Activated T-cell treated with anti-CD3 and anti-CD28 coated beads for 4 hours (primary cell): ENCODE measurements at regions not wholly inside any gene's neighbourhood (a gene's known extent, or its start where the extent isn't known, plus 50 kb on each side); places are given as distances from the start of the nearest gene placed in this dataset.

Experiments used
- DNase-seq: peaks from one replicate; pipeline ENCODE4 v3.0.0-alpha.2; 2020

DNA sequence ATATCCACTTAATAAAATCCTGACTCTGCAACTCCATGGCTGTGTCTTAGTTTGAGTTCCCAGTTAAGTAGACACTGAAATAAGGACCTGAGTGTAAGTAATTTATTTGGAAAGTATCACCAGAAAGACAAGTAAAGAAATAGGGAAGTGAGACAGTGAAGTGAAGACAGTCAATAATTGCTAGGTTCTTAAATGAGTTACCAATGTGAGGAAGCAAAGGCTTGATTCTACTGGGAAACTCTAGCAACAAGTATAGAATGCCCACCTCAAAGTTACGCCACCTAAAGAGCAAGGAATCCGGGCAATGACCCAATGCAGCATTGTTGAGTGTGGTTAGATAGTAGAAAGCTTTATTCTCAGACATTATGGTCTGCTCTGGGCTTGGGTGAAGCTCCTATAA lies 383.9 kb downstream of the TLR4 start:
- no peak for DNase-seq

- no peak for DNase-seq
These were observed 387.0 kb downstream of the TLR4 start for GRCh38 chr9:118091226-118091625.

GRCh38 chr9:118091711-118092500 lies 387.7 kb downstream of the TLR4 start:
- no peak for DNase-seq

DNA sequence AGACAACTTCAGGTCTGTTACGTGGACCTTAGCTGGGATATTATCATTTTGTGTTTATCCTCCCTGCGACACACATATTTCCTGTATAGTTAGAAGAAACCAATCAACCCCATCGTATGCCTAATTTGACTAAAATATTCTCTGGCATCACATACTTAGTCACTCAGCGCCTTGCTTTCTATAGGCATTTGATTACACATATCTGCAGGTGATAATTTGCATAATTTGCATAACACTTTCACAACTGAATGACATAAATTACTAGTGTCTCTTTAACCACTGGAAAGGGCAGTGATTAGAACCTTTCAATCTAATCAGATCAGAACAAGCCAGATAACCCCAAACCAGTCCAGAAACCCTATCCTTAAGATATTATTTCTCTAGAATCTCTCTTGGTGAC lies 390.2 kb downstream of the TLR4 start:
- DNase-seq: no peak

- DNase-seq: no peak
These were observed 396.6 kb downstream of the TLR4 start for GRCh38 chr9:118100529-118101419.

DNA sequence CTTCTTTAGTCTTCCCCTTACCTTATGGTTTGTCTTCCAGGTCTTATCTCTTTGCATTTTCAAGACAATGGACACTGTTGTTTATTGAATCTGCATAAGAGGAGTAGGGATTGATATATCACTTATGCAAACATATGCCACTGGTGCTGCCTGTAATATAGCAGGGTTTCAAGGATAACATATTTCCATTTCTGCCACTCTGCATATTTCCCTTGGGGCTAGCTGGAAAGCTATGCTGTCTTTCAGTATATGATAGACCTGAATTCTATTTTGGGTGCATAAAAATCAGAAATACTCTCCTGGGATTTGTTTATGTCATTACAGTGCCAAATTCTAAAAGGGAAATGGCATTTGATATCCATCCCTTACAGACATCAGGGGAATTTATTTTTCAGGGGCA lies 400.2 kb downstream of the TLR4 start:
- DNase-seq: no peak

GRCh38 chr9:118108971-118109370 lies 404.8 kb downstream of the TLR4 start:
- no peak for DNase-seq

DNA sequence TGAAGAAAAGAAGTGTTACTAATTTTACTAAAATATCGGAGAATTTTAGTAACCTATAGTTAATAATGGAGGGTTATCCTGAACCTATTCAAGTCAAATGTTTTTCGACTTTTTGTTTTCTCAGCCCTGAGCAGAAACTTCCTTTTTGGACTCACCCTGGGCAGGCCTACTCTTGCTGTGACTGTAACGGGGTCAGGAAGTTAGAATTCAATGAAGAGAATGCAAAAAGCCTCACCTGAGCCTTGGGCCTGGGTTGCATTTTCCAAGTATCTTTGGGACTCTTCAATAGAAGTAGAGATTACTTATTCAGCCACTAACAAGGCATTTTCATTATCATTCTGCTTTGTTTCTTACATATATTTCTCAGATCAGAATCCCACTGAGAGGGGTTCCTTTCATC lies 405.3 kb downstream of the TLR4 start:
- no peak for DNase-seq

- no peak for DNase-seq
These were observed 417.2 kb downstream of the TLR4 start for GRCh38 chr9:118121361-118121760.

- no peak for DNase-seq
These were observed 424.1 kb downstream of the TLR4 start for GRCh38 chr9:118128313-118128712.

DNA sequence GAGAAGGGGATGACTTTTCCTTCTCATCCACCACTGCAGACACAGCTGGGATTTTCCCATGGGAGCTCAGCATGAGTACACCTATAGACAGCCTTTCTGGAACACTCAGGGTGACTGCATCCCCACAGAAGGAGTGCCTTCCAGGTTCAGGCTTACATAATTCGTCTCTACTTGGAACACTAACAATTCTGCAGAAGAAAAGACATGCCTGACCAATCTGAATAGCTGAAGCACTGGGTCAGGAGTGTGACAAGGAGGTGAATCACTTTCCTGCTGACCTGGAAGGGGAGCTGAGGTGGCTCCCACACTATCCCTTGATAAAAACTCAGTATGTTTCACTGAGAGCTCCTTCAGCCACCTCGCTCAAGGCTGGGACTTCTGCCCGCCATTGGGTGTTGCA lies 425.3 kb downstream of the TLR4 start:
- no peak for DNase-seq

DNA sequence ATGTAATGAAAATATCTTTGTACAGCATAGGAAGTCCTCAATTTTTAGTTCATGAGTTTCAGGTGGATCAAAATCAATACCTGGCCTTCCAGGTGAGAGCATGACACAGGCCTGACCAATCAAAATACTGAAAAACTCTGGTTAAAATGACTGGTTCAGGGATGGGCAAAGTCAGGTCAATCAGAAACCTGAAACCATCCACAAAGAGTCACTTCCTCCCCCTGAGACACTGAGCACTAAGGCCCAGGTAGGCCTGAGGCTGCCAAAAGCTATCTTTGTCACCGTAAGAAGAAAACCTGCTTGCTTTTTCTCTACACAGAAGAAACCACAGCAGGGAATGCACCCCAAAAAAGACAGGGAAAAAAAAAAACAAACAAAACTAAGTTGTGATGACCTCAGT lies 444.8 kb downstream of the TLR4 start:
- DNase-seq: no peak

DNA sequence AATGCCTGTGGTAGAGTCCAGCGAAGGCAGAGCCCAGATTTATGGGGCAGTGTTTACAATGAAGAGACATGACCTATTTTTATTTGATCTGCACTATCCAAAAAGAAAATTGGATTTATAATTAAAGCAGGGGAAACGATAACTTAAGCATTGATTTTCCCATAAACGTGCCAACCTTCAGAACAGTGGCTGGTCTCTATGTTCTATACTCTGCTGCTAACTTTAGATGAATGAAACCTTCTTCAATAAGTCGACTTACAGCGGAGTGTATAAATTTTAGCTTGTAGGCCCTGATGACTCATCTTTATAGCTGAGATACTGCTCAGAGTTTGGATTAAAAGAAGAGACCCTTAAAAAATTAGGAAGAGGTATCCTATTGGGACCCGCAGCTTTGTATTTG lies 452.6 kb downstream of the TLR4 start:
- DNase-seq: no peak

GRCh38 chr9:118162716-118163115 lies 458.5 kb downstream of the TLR4 start:
- no peak for DNase-seq

DNA sequence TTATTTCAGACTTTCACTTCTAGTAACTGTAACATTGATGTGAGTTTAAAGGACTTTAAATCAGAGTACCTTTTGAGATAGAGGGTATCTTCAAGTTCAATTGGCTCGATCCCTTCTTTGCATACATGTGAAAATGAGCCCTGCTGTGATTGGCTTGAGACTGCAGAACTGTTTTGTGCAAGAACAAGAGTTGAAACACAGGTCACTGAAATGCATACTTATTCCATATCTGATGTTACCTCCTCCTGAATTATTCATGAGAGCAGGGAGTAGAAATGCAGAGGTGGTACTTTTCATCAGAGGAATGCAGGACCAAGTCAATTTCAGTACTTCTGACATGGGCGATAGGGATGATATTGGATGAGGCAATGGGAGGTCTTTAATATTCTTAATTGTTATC lies 459.5 kb downstream of the TLR4 start:
- no peak for DNase-seq

- DNase-seq: no peak
These were observed 461.2 kb downstream of the TLR4 start for GRCh38 chr9:118165451-118165850.

DNA sequence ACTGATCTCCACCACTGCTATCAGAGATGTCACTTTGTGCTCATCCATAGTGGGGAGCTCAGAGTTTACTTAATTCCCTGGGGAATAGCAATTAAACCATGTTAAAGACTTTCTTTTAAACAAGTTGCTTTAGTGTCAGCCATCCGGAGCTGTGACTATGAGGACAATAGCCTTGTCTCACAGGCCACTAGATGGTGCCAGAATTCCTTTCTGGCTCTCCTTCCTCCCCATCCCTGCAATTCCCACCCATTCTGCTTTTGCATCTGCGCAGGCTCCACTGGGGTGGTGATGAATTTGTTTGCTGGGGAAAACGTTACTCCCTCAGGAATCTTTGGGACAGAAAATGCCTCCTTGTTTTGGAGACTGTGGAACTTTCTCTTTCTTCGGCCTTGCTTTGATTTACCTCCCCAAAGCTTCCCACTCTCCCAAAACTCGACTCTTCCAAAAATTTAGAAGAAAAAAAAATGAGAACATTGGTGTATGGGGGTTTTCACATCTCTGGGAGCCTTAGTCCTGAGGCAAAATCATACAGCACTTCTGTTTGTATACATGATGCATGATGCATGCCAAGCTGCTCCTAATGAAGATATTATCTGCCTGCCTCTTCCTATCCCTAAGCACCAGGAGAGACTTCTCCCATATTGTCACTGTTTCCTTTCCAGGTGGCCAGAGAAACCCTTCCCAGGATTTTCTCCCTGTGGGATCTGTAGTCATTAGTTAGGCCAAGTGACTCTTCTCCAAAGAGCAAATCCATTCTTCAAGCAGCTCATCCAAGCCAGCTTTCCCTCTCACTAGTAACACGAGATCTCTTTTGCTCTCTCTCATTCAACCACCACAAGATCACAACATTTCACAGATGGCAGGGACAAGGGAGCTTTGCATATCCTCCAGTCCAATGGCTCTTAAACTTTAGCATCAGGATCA lies 466.1 kb downstream of the TLR4 start:
- DNase-seq: no peak

- DNase-seq: no peak
These were observed 473.0 kb downstream of the TLR4 start for GRCh38 chr9:118177241-118177640.

GRCh38 chr9:118183576-118183975 lies 479.4 kb downstream of the TLR4 start:
- DNase-seq: no peak

DNA sequence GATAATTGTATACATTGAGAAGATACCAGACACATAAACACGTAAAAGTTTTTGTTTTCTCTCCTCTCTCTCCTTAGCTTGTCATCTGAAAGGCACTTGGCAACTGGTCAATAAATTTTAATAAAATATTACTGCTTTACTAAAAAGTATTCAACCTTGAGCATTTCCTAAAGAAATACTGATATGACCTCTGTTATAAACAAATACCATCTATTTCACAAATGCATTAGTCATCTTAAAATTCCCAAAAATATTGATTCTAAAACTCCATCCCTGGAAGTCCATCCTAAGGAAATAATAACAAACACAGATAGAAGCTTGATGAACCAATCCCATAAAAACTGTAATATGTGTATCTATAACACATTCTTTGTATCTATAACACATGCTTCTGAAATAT lies 483.2 kb downstream of the TLR4 start:
- DNase-seq: no peak

GRCh38 chr9:118189615-118190014 lies 485.4 kb downstream of the TLR4 start:
- DNase-seq: no peak

DNA sequence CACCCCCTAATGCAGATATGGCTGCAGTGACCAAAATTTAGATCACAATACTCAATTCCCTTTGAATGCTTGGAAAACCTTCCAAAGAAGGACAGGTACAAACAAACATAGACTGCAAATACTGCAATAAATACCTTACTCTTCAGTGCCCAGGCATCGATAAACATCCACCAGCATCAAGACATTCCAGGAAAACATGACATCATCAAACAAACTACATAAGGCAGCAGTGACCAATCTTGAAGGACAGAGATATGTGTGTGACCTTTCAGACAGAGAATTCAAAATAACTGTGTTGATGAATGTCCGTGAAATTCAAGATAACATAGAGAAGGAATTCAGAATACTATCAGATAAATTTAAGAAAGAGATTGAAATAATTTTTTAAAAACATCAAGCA lies 488.6 kb downstream of the TLR4 start:
- no peak for DNase-seq

DNA sequence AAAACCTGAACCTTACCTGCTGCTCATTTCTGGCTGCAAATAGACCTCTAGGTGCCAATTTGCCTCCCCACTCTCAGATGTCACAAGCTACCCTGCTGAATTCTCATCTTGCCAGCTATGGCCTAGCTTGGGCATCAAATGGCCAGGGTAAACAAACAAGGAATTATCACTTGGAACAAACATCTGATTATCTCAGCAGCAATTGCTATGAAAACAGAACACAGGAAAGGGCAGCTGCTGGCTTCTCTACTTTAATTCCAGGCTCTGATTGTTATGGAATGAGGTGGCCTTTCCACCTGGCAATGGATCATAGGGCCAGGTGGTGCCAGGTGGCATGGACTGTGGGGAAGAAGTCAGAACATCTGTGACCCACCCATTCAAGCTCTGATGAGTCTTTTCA lies 505.1 kb downstream of the TLR4 start:
- DNase-seq: no peak
